Erythroblast (primary cell): ENCODE measurements at regions not wholly inside any gene's neighbourhood (a gene's known extent, or its start where the extent isn't known, plus 50 kb on each side); places are given as distances from the start of the nearest gene placed in this dataset.

Experiments used
- GATA1 ChIP-seq: IDR thresholded peaks from 2 replicates; pipeline ENCODE4 v1.6.1; 2011; ENCODE audit warnings: low read depth, mild to moderate bottlenecking, control low read depth, low read length, moderate library complexity
- POLR2A ChIP-seq: IDR thresholded peaks from 2 replicates; pipeline ENCODE4 v1.6.1; 2011; ENCODE audit warnings: mild to moderate bottlenecking, low read length

- TF ChIP-seq POLR2A (no peak), GATA1 (no peak)
Measured at GRCh38 chr6:163826629-163827028, 412.1 kb downstream of the QKI start.
